HG03135 (cell line): ENCODE measurements at regions not wholly inside any gene's neighbourhood (a gene's known extent, or its start where the extent isn't known, plus 50 kb on each side); places are given as distances from the start of the nearest gene placed in this dataset.

Experiments used
- ATAC-seq: cut with Tn5 transposase; IDR thresholded peaks from one replicate; pipeline ENCODE4 v1.9.1; 2021; ENCODE audit warnings: mild to moderate bottlenecking, moderate library complexity; ENCODE audit not compliant: unreplicated experiment

- ATAC-seq: no peak
Measured at GRCh38 chr1:238171985-238172384, 281.3 kb upstream of the ZP4 start.

DNA sequence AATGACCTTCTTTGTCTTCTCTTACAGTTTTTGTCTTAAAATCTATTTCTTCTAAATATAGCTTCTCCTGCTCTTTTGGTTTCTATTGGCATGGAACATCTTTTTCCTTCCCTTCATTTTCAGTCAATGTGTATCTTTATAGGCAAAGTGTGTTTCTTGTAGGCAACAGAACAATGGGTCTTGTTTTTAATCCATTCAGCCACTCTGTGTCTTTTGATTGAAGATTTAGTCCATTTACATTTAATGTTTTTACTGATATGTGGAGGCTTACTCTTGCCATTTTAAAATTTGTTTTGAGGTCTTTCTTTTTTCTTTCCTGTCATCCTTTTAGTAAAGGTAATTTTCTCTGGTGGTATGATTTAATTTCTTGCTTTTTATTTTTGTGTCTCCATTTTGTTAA, 271.2 kb upstream of the ZP4 start:
- no peak for ATAC-seq

DNA sequence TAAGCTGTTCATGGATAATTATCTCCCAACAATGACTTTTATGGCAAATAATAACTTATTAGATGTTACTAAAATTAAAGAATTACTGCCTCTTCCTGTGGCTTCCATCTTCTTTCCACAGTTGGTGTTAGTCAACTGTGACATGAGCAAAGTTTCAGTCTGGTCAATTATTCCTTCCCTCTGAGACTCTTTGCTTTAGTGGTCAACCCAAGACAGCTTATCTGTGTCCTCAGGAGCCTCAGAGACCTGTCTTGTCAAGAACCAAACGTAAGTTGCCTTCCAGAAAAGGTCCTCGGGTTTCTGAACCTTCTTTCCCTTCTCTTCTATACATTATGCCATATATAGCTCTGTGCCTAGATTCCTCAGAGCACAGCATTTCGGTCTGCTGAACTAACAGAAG, 263.2 kb upstream of the ZP4 start:
- ATAC-seq: no peak

DNA sequence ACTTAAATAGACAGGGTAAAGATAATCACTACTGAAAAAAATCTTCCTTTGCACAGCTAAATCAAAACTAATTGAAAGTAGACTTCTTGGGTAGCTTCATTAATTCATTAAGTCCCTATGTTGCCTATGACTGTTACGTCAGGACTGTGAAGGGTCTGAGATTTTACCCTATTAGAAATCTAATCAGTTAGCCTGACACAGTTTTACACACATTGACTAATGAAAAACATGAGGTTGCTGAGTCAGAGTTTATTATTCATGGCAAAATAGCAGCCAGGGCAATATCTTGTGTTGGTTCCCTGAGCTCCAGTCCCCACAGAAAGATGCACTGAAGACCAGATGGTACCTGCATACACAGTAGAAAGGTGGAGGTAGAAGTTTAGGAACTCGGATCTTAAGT, 262.5 kb upstream of the ZP4 start:
- ATAC-seq: no peak

DNA sequence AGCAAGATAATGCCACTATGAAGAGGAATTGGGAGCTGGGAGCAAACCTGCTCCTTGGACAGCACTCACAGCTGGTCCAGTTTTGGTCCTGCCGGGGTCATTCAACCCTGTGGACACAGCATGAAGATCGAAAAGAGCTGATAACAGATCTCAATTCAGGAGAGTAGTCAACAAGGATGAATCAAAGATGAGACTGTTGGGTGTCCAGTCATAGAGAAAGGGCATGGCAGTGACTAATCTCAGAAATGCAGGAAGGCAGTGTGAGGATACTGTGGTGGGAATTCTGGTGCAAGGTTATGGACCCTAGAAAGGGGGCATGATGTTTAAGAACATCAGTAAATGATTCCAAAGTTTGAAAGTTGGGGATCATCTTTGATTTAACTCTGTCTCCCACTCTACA, 261.4 kb upstream of the ZP4 start:
- ATAC-seq: no peak

GRCh38 chr1:238143038-238143437, 252.3 kb upstream of the ZP4 start:
- ATAC-seq: no peak

- no peak for ATAC-seq
Measured at GRCh38 chr1:238141353-238141752, 250.6 kb upstream of the ZP4 start.

DNA sequence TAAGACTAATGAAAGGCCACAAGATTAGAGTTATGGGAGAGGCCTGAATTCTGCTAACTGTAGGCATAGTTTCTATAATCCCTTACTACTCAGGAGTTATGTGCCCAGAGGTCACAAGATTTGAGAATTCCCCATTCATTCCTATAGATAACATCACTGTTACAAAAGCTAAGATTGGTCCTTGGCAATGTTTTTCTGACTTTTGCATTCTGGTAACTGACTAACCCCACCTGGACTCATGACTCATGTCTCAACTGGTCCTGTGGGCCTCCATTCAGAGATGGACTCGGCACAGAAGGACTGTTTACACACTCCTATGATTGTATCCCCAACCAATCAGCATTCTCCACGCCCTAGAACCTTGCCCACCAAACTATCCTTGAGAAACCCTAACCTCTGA, 249.0 kb upstream of the ZP4 start:
- no peak for ATAC-seq

GRCh38 chr1:238138059-238138626, 247.4 kb upstream of the ZP4 start:
- no peak for ATAC-seq

DNA sequence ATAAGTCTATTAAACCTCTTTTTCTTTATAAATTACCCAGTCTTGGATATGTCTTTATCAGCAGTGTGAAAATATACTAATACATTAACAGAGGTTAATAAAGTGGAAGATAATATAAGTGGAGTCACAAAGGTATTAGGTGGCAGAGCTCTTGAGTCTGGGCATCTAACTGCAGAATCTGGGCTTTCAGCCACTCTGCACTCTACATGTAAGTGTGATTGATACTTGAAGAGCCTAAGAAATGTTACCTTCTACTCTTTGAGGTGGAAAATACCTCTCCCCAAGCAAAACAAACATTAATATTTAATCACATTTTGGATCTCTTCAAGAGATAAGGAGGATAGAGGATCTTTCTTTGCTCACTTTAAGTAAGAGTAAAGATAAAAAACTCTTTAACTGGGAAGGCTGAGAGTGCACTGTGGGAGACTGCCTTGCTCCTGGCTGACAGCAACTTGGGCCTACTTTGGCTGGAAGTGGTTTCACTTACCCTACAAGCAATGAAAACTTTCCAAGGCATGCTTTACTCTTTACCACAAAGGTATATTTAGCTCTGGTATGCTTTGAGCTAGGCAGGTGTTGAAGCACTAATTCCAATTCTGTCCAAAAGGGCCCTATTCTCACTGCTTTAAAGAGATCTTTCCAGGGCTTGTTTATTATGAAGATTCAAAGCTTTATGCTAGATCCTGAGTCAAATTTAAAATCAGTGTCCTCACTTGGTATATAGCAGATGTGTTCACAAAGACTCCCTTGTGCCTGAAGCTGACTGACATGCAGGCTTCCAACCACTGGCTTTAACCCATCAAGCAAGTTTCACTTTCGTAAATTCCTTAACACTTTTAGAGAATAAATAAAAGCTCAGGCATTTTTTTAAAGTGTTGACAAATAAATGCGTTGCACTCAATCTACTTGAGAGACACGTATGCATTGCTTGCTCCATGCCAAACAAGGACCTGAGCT, 245.3 kb upstream of the ZP4 start:
- no peak for ATAC-seq

- ATAC-seq: no peak
Measured at GRCh38 chr1:238129677-238130076, 239.0 kb upstream of the ZP4 start.

GRCh38 chr1:238123201-238123600, 232.5 kb upstream of the ZP4 start:
- ATAC-seq: no peak

DNA sequence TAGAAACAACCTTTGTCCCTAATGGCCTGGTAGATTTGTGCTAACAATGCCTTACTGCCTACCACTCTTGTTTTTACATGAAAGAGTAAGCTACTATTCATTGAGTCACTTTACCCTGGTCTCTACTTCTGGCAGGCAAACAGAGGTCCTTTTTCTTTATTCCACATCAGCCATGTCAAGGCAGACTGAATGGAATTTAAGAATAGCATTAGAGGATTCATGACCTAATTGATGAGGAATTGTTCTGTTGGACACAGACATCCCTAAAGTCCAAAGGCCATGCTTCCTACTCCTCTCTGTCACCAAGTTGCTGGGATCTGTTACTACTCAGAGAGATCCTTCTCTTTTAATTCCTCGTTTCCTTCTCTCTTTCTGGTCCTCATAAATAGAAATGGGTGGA, 229.1 kb upstream of the ZP4 start:
- no peak for ATAC-seq

GRCh38 chr1:238119060-238119459, 228.3 kb upstream of the ZP4 start:
- no peak for ATAC-seq

GRCh38 chr1:238115852-238116251, 225.1 kb upstream of the ZP4 start:
- no peak for ATAC-seq

- no peak for ATAC-seq
Measured at GRCh38 chr1:238112952-238113621, 222.4 kb upstream of the ZP4 start.

GRCh38 chr1:238111516-238111915, 220.8 kb upstream of the ZP4 start:
- no peak for ATAC-seq

DNA sequence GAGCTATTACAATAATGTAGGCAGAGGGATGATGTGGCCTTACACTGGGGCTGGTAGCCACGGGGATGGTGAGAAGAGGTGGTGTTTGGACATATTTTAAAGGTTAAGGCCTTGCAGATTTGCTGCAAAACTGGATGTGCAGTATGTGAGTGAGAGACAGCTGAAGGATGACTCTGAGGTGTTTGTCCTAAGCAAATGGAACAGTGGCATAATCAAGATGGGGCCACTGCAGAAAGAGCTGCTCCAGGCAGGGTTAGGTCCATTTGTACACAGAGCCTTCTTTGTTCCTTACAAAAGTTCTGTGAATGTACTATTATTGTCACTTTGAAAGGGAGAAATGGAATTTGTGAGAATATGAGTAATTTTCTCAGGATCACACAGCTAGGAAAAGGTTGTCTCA, 220.4 kb upstream of the ZP4 start:
- ATAC-seq: no peak

GRCh38 chr1:238108417-238108816, 217.7 kb upstream of the ZP4 start:
- no peak for ATAC-seq

DNA sequence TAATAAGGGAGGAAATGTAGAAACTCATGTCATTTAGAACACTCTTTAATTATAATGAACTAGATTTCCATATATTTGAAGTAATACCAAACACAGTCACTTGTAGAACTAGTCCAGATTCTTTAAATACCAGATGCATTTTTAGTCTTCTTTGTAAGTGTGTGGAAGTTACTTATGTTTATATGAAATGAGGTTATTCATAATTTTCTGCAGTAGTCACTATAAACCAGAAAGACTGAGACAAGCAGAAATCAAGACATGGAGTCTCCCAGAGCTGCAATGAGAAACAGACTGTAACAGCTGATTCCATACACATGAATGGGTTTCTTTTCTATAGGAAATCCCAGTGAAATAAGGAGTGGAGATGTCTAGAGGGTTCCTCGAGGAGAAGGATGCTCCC, 216.6 kb upstream of the ZP4 start:
- no peak for ATAC-seq

- no peak for ATAC-seq
Measured at GRCh38 chr1:238104752-238105151, 214.0 kb upstream of the ZP4 start.

DNA sequence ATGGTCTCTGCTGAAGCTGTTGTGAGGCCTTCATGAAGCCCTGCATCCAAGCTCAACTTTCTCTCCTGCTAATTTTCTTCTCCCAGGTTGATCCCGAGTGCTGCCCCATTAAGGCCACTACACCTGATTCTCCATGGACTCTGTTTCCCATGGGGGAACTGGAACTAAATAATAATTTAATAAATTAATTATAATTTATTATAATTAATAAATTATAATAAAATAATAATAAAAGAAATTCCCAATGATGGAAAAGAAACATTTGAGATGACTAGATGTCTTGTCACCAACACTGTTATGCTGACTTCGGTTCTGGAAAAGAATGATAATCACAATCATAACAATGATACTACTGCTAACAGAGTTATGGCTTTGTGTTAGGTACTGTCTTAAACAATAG, 211.2 kb upstream of the ZP4 start:
- no peak for ATAC-seq
